ENCODE measurements at regions not wholly inside any gene's neighbourhood (a gene's known extent, or its start where the extent isn't known, plus 50 kb on each side); places are given as distances from the start of the nearest gene placed in this dataset.
"Not testable (repeated sequence)": the region's sequence is repeated elsewhere in the genome, so short reads cannot be mapped to it uniquely, and the experiment has no call there.

- no peak overlapping the region for H3K4me3 Mint-ChIP-seq
- no peaks in the 10 kb centered on the region for H3K36me3 Mint-ChIP-seq (ENCODE audit: low read depth)
- H3K9me3 Mint-ChIP-seq: peaks cover 12% of the 10 kb centered on the region
- H3K27me3 Mint-ChIP-seq (ENCODE audit: low read depth): no peaks in the 10 kb centered on the region
- no peaks in the 10 kb centered on the region for H3K4me1 Mint-ChIP-seq (ENCODE audit: low read depth)
- no peak overlapping the region for H3K27ac Mint-ChIP-seq
These were observed 1243.3 kb upstream of the SEL1L start for GRCh38 chr14:82776958-82777357.

GRCh38 chr14:82778008-82778590 is 1244.4 kb upstream of the SEL1L start:
- H3K4me1 Mint-ChIP-seq (ENCODE audit: low read depth): no peaks in the 10 kb centered on the region
- no peaks in the 10 kb centered on the region for H3K27me3 Mint-ChIP-seq (ENCODE audit: low read depth)
- no peak overlapping the region for H3K27ac Mint-ChIP-seq
- H3K4me3 Mint-ChIP-seq: no peak overlapping the region
- H3K36me3 Mint-ChIP-seq (ENCODE audit: low read depth): no peaks in the 10 kb centered on the region
- peaks cover 8% of the 10 kb centered on the region for H3K9me3 Mint-ChIP-seq

GRCh38 chr14:82778601-82779000 is 1244.9 kb upstream of the SEL1L start:
- Mint-ChIP-seq H3K27ac (no peak overlapping the region), H3K4me1 (ENCODE audit: low read depth) (no peaks in the 10 kb centered on the region), H3K4me3 (no peak overlapping the region), H3K27me3 (ENCODE audit: low read depth) (no peaks in the 10 kb centered on the region), H3K36me3 (ENCODE audit: low read depth) (no peaks in the 10 kb centered on the region), H3K9me3 (peaks cover 8% of the 10 kb centered on the region)

GRCh38 chr14:82779301-82779700 is 1245.6 kb upstream of the SEL1L start:
- H3K27me3 Mint-ChIP-seq (ENCODE audit: low read depth): no peaks in the 10 kb centered on the region
- H3K27ac Mint-ChIP-seq: no peak overlapping the region
- H3K4me3 Mint-ChIP-seq: no peak overlapping the region
- H3K4me1 Mint-ChIP-seq (ENCODE audit: low read depth): no peaks in the 10 kb centered on the region
- no peaks in the 10 kb centered on the region for H3K36me3 Mint-ChIP-seq (ENCODE audit: low read depth)
- H3K9me3 Mint-ChIP-seq: peaks cover 5% of the 10 kb centered on the region

- Mint-ChIP-seq H3K36me3 (ENCODE audit: low read depth) (no peaks in the 10 kb centered on the region), H3K27ac (no peak overlapping the region), H3K27me3 (ENCODE audit: low read depth) (no peaks in the 10 kb centered on the region), H3K4me1 (ENCODE audit: low read depth) (no peaks in the 10 kb centered on the region), H3K4me3 (no peak overlapping the region), H3K9me3 (peaks cover 3% of the 10 kb centered on the region)
These were observed 1252.3 kb upstream of the SEL1L start for GRCh38 chr14:82785756-82786482.

GRCh38 chr14:82786483-82786880 is 1252.8 kb upstream of the SEL1L start:
- Mint-ChIP-seq H3K9me3 (peaks cover 3% of the 10 kb centered on the region), H3K4me3 (no peak overlapping the region), H3K4me1 (ENCODE audit: low read depth) (no peaks in the 10 kb centered on the region), H3K36me3 (ENCODE audit: low read depth) (no peaks in the 10 kb centered on the region), H3K27ac (no peak overlapping the region), H3K27me3 (ENCODE audit: low read depth) (no peaks in the 10 kb centered on the region)

- Mint-ChIP-seq H3K9me3 (no peaks in the 10 kb centered on the region), H3K4me3 (no peak overlapping the region), H3K4me1 (ENCODE audit: low read depth) (no peaks in the 10 kb centered on the region), H3K36me3 (ENCODE audit: low read depth) (no peaks in the 10 kb centered on the region), H3K27ac (no peak overlapping the region), H3K27me3 (ENCODE audit: low read depth) (no peaks in the 10 kb centered on the region)
These were observed 1262.4 kb upstream of the SEL1L start for GRCh38 chr14:82796086-82796485.

GRCh38 chr14:82798276-82798675 is 1264.6 kb upstream of the SEL1L start:
- H3K4me1 Mint-ChIP-seq (ENCODE audit: low read depth): no peaks in the 10 kb centered on the region
- peaks cover 7% of the 10 kb centered on the region for H3K9me3 Mint-ChIP-seq
- H3K4me3 Mint-ChIP-seq: no peak overlapping the region
- no peaks in the 10 kb centered on the region for H3K36me3 Mint-ChIP-seq (ENCODE audit: low read depth)
- no peak overlapping the region for H3K27ac Mint-ChIP-seq
- no peaks in the 10 kb centered on the region for H3K27me3 Mint-ChIP-seq (ENCODE audit: low read depth)

- H3K27me3 Mint-ChIP-seq (ENCODE audit: low read depth): no peaks in the 10 kb centered on the region
- peaks cover 12% of the 10 kb centered on the region for H3K9me3 Mint-ChIP-seq
- no peaks in the 10 kb centered on the region for H3K4me1 Mint-ChIP-seq (ENCODE audit: low read depth)
- no peak overlapping the region for H3K4me3 Mint-ChIP-seq
- H3K36me3 Mint-ChIP-seq (ENCODE audit: low read depth): no peaks in the 10 kb centered on the region
- H3K27ac Mint-ChIP-seq: no peak overlapping the region
These were observed 1272.5 kb upstream of the SEL1L start for GRCh38 chr14:82805892-82806825.

GRCh38 chr14:82811246-82811645 is 1277.6 kb upstream of the SEL1L start:
- Mint-ChIP-seq H3K9me3 (peaks cover 11% of the 10 kb centered on the region), H3K27me3 (ENCODE audit: low read depth) (no peaks in the 10 kb centered on the region), H3K4me1 (ENCODE audit: low read depth) (no peaks in the 10 kb centered on the region), H3K27ac (no peak overlapping the region), H3K36me3 (ENCODE audit: low read depth) (no peaks in the 10 kb centered on the region), H3K4me3 (no peak overlapping the region)

GRCh38 chr14:82814339-82814738 is 1280.7 kb upstream of the SEL1L start:
- H3K4me1 Mint-ChIP-seq (ENCODE audit: low read depth); H3K36me3 Mint-ChIP-seq (ENCODE audit: low read depth); H3K9me3 Mint-ChIP-seq; H3K27me3 Mint-ChIP-seq (ENCODE audit: low read depth); H3K4me3 Mint-ChIP-seq; H3K27ac Mint-ChIP-seq: not testable (repeated sequence)

- H3K36me3 Mint-ChIP-seq (ENCODE audit: low read depth): no peaks in the 10 kb centered on the region
- no peak overlapping the region for H3K4me3 Mint-ChIP-seq
- no peaks in the 10 kb centered on the region for H3K9me3 Mint-ChIP-seq
- no peaks in the 10 kb centered on the region for H3K4me1 Mint-ChIP-seq (ENCODE audit: low read depth)
- H3K27me3 Mint-ChIP-seq (ENCODE audit: low read depth): no peaks in the 10 kb centered on the region
- no peak overlapping the region for H3K27ac Mint-ChIP-seq
These were observed 1296.9 kb upstream of the SEL1L start for GRCh38 chr14:82830596-82830995.

- H3K4me1 Mint-ChIP-seq (ENCODE audit: low read depth): no peaks in the 10 kb centered on the region
- H3K27me3 Mint-ChIP-seq (ENCODE audit: low read depth): no peaks in the 10 kb centered on the region
- H3K36me3 Mint-ChIP-seq (ENCODE audit: low read depth): no peaks in the 10 kb centered on the region
These were observed 1302.8 kb upstream of the SEL1L start for GRCh38 chr14:82836256-82836950.

GRCh38 chr14:82837611-82838140 is 1304.0 kb upstream of the SEL1L start:
- H3K27me3 Mint-ChIP-seq (ENCODE audit: low read depth): no peaks in the 10 kb centered on the region
- H3K27ac Mint-ChIP-seq: no peak overlapping the region
- H3K36me3 Mint-ChIP-seq (ENCODE audit: low read depth): no peaks in the 10 kb centered on the region
- no peak overlapping the region for H3K4me3 Mint-ChIP-seq
- H3K9me3 Mint-ChIP-seq: peaks cover 10% of the 10 kb centered on the region
- no peaks in the 10 kb centered on the region for H3K4me1 Mint-ChIP-seq (ENCODE audit: low read depth)

More at GRCh38 chr14:82836256-82836950, 1302.8 kb upstream of the SEL1L start:
- Mint-ChIP-seq H3K9me3 (peaks cover 10% of the 10 kb centered on the region), H3K27ac (no peak overlapping the region), H3K4me3 (no peak overlapping the region)
